Parathyroid adenoma (tissue), 2 donors: ENCODE measurements at regions not wholly inside any gene's neighbourhood (a gene's known extent, or its start where the extent isn't known, plus 50 kb on each side); places are given as distances from the start of the nearest gene placed in this dataset.

Experiments used
- H2AFZ ChIP-seq: fragments of 300-600 bp; sonication (generic); one replicate; pipeline ENCODE4 v1.7.0; 2017; ENCODE audit warnings: antibody characterized with exemption, mild to moderate bottlenecking
- H3K27ac ChIP-seq: fragments of 300-600 bp; sonication (generic); one replicate; pipeline ENCODE4 v1.7.0; 2017
- H3K27me3 ChIP-seq: fragments of 300-600 bp; sonication (generic); one replicate; pipeline ENCODE4 v1.7.0; 2017; ENCODE audit warnings: low read length; ENCODE audit not compliant: control insufficient read depth, insufficient read depth
- H3K36me3 ChIP-seq: fragments of 300-600 bp; sonication (generic); one replicate; pipeline ENCODE4 v1.7.0; 2017; ENCODE audit warnings: low read length; ENCODE audit not compliant: control insufficient read depth, insufficient read depth
- H3K4me1 ChIP-seq: fragments of 300-600 bp; sonication (generic); one replicate; pipeline ENCODE4 v1.7.0; 2017; ENCODE audit warnings: control low read depth
- H3K4me2 ChIP-seq: fragments of 300-600 bp; sonication (generic); one replicate; pipeline ENCODE4 v1.7.0; 2017; ENCODE audit warnings: low read length
- H3K4me3 ChIP-seq: fragments of 300-600 bp; sonication (generic); one replicate; pipeline ENCODE4 v1.7.0; 2017; ENCODE audit warnings: low read depth, low read length
- H3K79me2 ChIP-seq: fragments of 300-600 bp; sonication (generic); one replicate; pipeline ENCODE4 v1.7.0; 2017; ENCODE audit warnings: control low read depth
- H3K9ac ChIP-seq: fragments of 300-600 bp; sonication (generic); one replicate; pipeline ENCODE4 v1.7.0; 2017; ENCODE audit warnings: mild to moderate bottlenecking
- H3K9me3 ChIP-seq: fragments of 300-600 bp; sonication (generic); one replicate; pipeline ENCODE4 v1.7.0; 2017; ENCODE audit warnings: low read length; ENCODE audit not compliant: control insufficient read depth
- CTCF ChIP-seq: fragments of 300-600 bp; sonication (generic); IDR thresholded peaks from one replicate; pipeline ENCODE4 v1.7.0; 2017; ENCODE audit warnings: antibody characterized with exemption, mild to moderate bottlenecking
- donor health status: primary hyperparathyroidism.

- Histone ChIP-seq H3K27me3 (no peaks in the 10 kb centered on the region), H3K4me1 (no peaks in the 10 kb centered on the region), H2AFZ (no peak overlapping the region), H3K27ac (no peak overlapping the region), H3K4me2 (no peak overlapping the region), H3K36me3 (no peaks in the 10 kb centered on the region), H3K4me3 (no peak overlapping the region), H3K79me2 (no peaks in the 10 kb centered on the region), H3K9ac (no peak overlapping the region), H3K9me3 (no peaks in the 10 kb centered on the region)
- no peak for TF ChIP-seq CTCF
These were observed 223.8 kb downstream of the SATB1 start for GRCh38 chr3:18201315-18201714.

GRCh38 chr3:18199757-18200156 lies 225.4 kb downstream of the SATB1 start:
- H2AFZ ChIP-seq, result no peak overlapping the region
- H3K27ac ChIP-seq, result no peak overlapping the region
- TF ChIP-seq CTCF, result no peak
- no peaks in the 10 kb centered on the region for H3K27me3 ChIP-seq
- H3K9me3 ChIP-seq, result no peaks in the 10 kb centered on the region
- no peaks in the 10 kb centered on the region for H3K79me2 ChIP-seq
- no peak overlapping the region for H3K4me3 ChIP-seq
- H3K4me2 ChIP-seq, result no peak overlapping the region
- H3K36me3 ChIP-seq, result no peaks in the 10 kb centered on the region
- no peaks in the 10 kb centered on the region for H3K4me1 ChIP-seq
- H3K9ac ChIP-seq, result no peak overlapping the region

GRCh38 chr3:18195836-18196235 lies 229.3 kb downstream of the SATB1 start:
- Histone ChIP-seq H3K79me2 (no peaks in the 10 kb centered on the region), H3K9ac (no peak overlapping the region), H3K27me3 (no peaks in the 10 kb centered on the region), H3K9me3 (no peaks in the 10 kb centered on the region), H3K4me2 (no peak overlapping the region), H3K36me3 (no peaks in the 10 kb centered on the region), H3K4me3 (no peak overlapping the region), H3K4me1 (no peaks in the 10 kb centered on the region), H2AFZ (no peak overlapping the region), H3K27ac (no peak overlapping the region)
- TF ChIP-seq CTCF, result no peak

DNA sequence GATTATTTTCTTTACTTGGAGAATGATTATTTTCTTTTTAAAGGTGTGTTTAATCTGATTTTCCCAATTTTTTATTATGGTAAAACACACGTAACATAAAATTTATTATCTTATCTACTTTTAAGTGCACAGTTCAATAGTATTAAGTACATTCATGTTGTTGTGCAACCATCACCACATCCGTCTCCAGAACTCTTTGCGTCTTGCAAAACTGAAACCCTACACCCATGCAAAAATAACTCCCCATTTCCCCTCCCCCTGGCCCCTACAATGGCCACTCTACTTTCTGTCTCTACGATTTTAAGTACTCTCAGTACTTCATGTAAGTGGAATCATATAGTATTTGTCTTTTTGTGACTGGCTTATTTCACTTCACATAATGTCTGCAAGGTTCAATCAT lies 230.7 kb downstream of the SATB1 start:
- H3K9ac ChIP-seq, result no peak overlapping the region
- H3K9me3 ChIP-seq, result no peaks in the 10 kb centered on the region
- no peak overlapping the region for H3K4me2 ChIP-seq
- H3K4me3 ChIP-seq, result no peak overlapping the region
- no peak overlapping the region for H3K27ac ChIP-seq
- H2AFZ ChIP-seq, result no peak overlapping the region
- no peaks in the 10 kb centered on the region for H3K4me1 ChIP-seq
- H3K27me3 ChIP-seq, result no peaks in the 10 kb centered on the region
- no peak for TF ChIP-seq CTCF
- no peaks in the 10 kb centered on the region for H3K36me3 ChIP-seq
- no peaks in the 10 kb centered on the region for H3K79me2 ChIP-seq

DNA sequence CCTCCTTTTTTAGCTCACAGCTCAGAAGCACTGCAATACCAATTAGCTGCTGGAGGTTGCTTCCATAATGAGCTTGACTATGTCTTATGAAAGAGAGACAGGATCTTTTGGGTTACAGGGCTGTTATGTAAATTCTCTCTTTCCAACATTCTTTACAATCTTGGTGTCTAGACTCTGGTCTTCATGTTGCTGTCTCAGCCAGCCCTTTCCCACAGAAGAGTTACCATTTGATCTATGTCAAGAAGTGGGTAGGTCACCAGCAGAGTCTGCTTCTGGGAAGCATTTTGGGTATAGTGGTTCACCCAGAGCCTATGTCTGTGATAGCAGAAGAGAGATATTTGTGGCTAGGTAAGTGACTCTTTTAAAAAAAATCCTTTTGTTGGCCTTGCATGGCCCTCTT lies 234.5 kb downstream of the SATB1 start:
- no peaks in the 10 kb centered on the region for H3K27me3 ChIP-seq
- no peaks in the 10 kb centered on the region for H3K4me1 ChIP-seq
- H3K27ac ChIP-seq, result no peak overlapping the region
- H3K4me2 ChIP-seq, result no peak overlapping the region
- no peak overlapping the region for H3K9ac ChIP-seq
- TF ChIP-seq CTCF, result no peak
- H3K36me3 ChIP-seq, result no peaks in the 10 kb centered on the region
- H3K4me3 ChIP-seq, result no peak overlapping the region
- H3K79me2 ChIP-seq, result no peaks in the 10 kb centered on the region
- no peak overlapping the region for H2AFZ ChIP-seq
- H3K9me3 ChIP-seq, result no peaks in the 10 kb centered on the region
